Activated CD8-positive, alpha-beta memory T cell treated with anti-CD3 and anti-CD28 coated beads, Interleukin-2, amount 10 ng/mL, durations not matched to agents 7 days and 5 days (primary cell): ENCODE measurements at regions not wholly inside any gene's neighbourhood (a gene's known extent, or its start where the extent isn't known, plus 50 kb on each side); places are given as distances from the start of the nearest gene placed in this dataset.

Experiments used
- ATAC-seq: fragments of 150-1000 bp; cut with Tn5 transposase; one replicate; pipeline ENCODE4 v1.10.0; 2021; ENCODE audit warnings: moderate library complexity
- CTCF ChIA-PET: fragments of 350-600 bp; sonication (Branson Sonifier 250); formaldehyde crosslinking; loops from one replicate; lab custom pipeline; 2021; ENCODE audit warnings: antibody characterized with exemption; lab: Charles Lee
- DNase-seq: peaks from one replicate; pipeline ENCODE4 v3.0.0-alpha.2; 2020
- H3K27ac Mint-ChIP-seq: one replicate; pipeline ENCODE4 v1.8.0; 2021; ENCODE audit warnings: mild to moderate bottlenecking, mixed read lengths
- H3K27me3 Mint-ChIP-seq: one replicate; pipeline ENCODE4 v1.8.0; 2021; ENCODE audit warnings: mixed read lengths
- H3K36me3 Mint-ChIP-seq: one replicate; pipeline ENCODE4 v1.8.0; 2021; ENCODE audit warnings: mild to moderate bottlenecking, mixed read lengths
- H3K4me1 Mint-ChIP-seq: one replicate; pipeline ENCODE4 v1.8.0; 2021; ENCODE audit warnings: mixed read lengths
- H3K4me3 Mint-ChIP-seq: one replicate; pipeline ENCODE4 v1.8.0; 2021; ENCODE audit warnings: mild to moderate bottlenecking, moderate library complexity, mixed read lengths
- H3K9me3 Mint-ChIP-seq: one replicate; pipeline ENCODE4 v1.8.0; 2022; ENCODE audit warnings: low read depth, mixed read lengths

- H3K4me1 Mint-ChIP-seq = no peaks in the 10 kb centered on the region
- no peaks in the 10 kb centered on the region for H3K9me3 Mint-ChIP-seq
- CTCF ChIA-PET = no interaction called here
- no peak overlapping the region for H3K4me3 Mint-ChIP-seq
- no peak overlapping the region for H3K27ac Mint-ChIP-seq
- DNase-seq = no peak
- no peaks in the 10 kb centered on the region for H3K27me3 Mint-ChIP-seq
- no peaks in the 10 kb centered on the region for H3K36me3 Mint-ChIP-seq
- ATAC-seq = no peak
These were observed 394.8 kb downstream of the NR2F1-AS1 start for GRCh38 chr5:93186076-93186682.

DNA sequence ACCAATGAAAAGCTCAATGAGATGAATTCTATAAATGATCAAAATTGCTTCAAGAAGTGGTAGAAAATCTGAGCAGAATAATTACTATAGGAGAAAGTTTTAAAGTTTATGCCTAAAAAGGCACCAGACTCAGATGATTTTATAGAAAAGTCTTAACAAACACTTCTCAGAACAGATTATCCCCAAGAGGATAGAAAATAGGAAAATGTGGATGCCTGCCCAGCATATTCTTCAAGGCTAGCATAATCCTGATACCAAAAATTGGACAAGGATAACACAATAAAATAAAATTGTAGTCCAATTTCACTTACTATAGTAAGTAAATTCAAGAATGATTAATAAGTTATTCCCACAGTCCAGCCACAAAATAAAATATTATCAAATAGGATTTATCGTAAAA, 397.0 kb downstream of the NR2F1-AS1 start:
- CTCF ChIA-PET = no interaction called here
- Mint-ChIP-seq H3K36me3 (no peaks in the 10 kb centered on the region), H3K9me3 (no peaks in the 10 kb centered on the region), H3K27ac (no peak overlapping the region), H3K4me1 (no peaks in the 10 kb centered on the region), H3K27me3 (no peaks in the 10 kb centered on the region), H3K4me3 (no peak overlapping the region)
- ATAC-seq = no peak
- DNase-seq = no peak

DNA sequence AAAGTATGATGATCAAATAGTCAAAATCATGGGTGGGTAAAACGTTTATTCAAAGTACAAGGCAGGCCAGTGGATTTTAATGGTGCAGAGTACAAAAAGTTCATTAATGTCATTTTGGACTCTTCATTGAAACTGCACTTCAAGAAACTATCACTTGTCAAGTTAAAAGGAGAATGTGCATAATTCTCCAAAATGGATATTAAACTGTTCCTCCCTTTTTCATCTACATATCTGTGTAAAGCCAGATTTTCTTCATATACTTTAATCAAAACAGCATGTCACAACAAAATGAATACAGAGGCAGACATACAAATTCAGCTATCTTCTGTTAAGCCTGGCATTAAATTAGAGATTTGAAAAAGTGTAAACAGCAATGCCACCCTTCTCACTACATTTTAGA, 401.6 kb downstream of the NR2F1-AS1 start:
- Mint-ChIP-seq H3K27me3 (no peaks in the 10 kb centered on the region), H3K36me3 (no peaks in the 10 kb centered on the region), H3K4me3 (no peak overlapping the region), H3K27ac (no peak overlapping the region), H3K4me1 (no peaks in the 10 kb centered on the region), H3K9me3 (peaks cover 2% of the 10 kb centered on the region)
- CTCF ChIA-PET = no interaction called here
- no peak for ATAC-seq
- DNase-seq = no peak

- DNase-seq = no peak
- Mint-ChIP-seq H3K27ac (no peak overlapping the region), H3K27me3 (no peaks in the 10 kb centered on the region), H3K4me1 (no peaks in the 10 kb centered on the region), H3K9me3 (peaks cover 4% of the 10 kb centered on the region), H3K4me3 (no peak overlapping the region), H3K36me3 (no peaks in the 10 kb centered on the region)
- CTCF ChIA-PET = no interaction called here
- no peak for ATAC-seq
These were observed 406.1 kb downstream of the NR2F1-AS1 start for GRCh38 chr5:93174930-93175329.

- no peak overlapping the region for H3K4me3 Mint-ChIP-seq
- H3K9me3 Mint-ChIP-seq = no peaks in the 10 kb centered on the region
- no peak for ATAC-seq
- CTCF ChIA-PET = no interaction called here
- no peaks in the 10 kb centered on the region for H3K27me3 Mint-ChIP-seq
- no peaks in the 10 kb centered on the region for H3K4me1 Mint-ChIP-seq
- no peak for DNase-seq
- H3K36me3 Mint-ChIP-seq = no peaks in the 10 kb centered on the region
- no peak overlapping the region for H3K27ac Mint-ChIP-seq
These were observed 415.5 kb downstream of the NR2F1-AS1 start for GRCh38 chr5:93165559-93165958.

GRCh38 chr5:93164690-93165089, 416.3 kb downstream of the NR2F1-AS1 start:
- Mint-ChIP-seq H3K4me3 (no peak overlapping the region), H3K36me3 (no peaks in the 10 kb centered on the region), H3K9me3 (no peaks in the 10 kb centered on the region), H3K4me1 (no peaks in the 10 kb centered on the region), H3K27ac (no peak overlapping the region), H3K27me3 (no peaks in the 10 kb centered on the region)
- CTCF ChIA-PET = no interaction called here
- DNase-seq (no peak), ATAC-seq (no peak)

- Mint-ChIP-seq H3K36me3 (no peaks in the 10 kb centered on the region), H3K27me3 (no peaks in the 10 kb centered on the region), H3K9me3 (no peaks in the 10 kb centered on the region), H3K4me1 (no peaks in the 10 kb centered on the region), H3K27ac (no peak overlapping the region), H3K4me3 (no peak overlapping the region)
- CTCF ChIA-PET = no interaction called here
- no peak for DNase-seq
- ATAC-seq = no peak
These were observed 417.9 kb downstream of the NR2F1-AS1 start for GRCh38 chr5:93163010-93163663.

- no peaks in the 10 kb centered on the region for H3K36me3 Mint-ChIP-seq
- DNase-seq = no peak
- ATAC-seq = no peak
- H3K4me1 Mint-ChIP-seq = no peaks in the 10 kb centered on the region
- H3K4me3 Mint-ChIP-seq = no peak overlapping the region
- CTCF ChIA-PET = no interaction called here
- H3K9me3 Mint-ChIP-seq = no peaks in the 10 kb centered on the region
- H3K27ac Mint-ChIP-seq = no peak overlapping the region
- no peaks in the 10 kb centered on the region for H3K27me3 Mint-ChIP-seq
These were observed 419.1 kb downstream of the NR2F1-AS1 start for GRCh38 chr5:93161661-93162654.

GRCh38 chr5:93158841-93159240, 422.2 kb downstream of the NR2F1-AS1 start:
- Mint-ChIP-seq H3K9me3 (no peaks in the 10 kb centered on the region), H3K27ac (no peak overlapping the region), H3K27me3 (no peaks in the 10 kb centered on the region), H3K4me3 (no peak overlapping the region), H3K36me3 (no peaks in the 10 kb centered on the region), H3K4me1 (no peaks in the 10 kb centered on the region)
- no peak for DNase-seq
- ATAC-seq = no peak
- CTCF ChIA-PET = no interaction called here

- H3K27ac Mint-ChIP-seq = no peak overlapping the region
- CTCF ChIA-PET = no interaction called here
- H3K36me3 Mint-ChIP-seq = no peaks in the 10 kb centered on the region
- no peaks in the 10 kb centered on the region for H3K4me1 Mint-ChIP-seq
- no peaks in the 10 kb centered on the region for H3K9me3 Mint-ChIP-seq
- no peaks in the 10 kb centered on the region for H3K27me3 Mint-ChIP-seq
- ATAC-seq = no peak
- DNase-seq = no peak
- H3K4me3 Mint-ChIP-seq = no peak overlapping the region
These were observed 424.5 kb downstream of the NR2F1-AS1 start for GRCh38 chr5:93156566-93156965.

- CTCF ChIA-PET = no interaction called here
- no peaks in the 10 kb centered on the region for H3K36me3 Mint-ChIP-seq
- no peak for ATAC-seq
These were observed 426.5 kb downstream of the NR2F1-AS1 start for GRCh38 chr5:93154535-93154934.

DNA sequence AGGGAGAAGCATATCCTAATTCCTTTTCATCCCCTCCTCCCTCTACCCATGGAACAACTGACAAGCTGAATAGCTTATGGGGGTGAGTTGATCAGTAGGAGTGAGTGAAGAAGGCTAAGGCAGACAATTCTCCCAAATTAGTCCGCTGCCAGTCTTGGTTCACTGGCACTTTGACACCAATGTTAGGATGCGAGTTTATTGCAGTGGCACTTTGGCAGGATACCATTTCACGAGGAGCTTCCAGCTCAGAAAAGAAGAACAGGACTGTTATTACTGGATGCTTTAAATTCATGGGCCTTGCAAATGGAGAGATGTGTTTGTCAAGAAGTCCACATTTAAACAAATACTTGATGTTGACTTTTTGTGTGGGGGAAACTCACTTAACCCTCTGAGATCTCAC, 427.6 kb downstream of the NR2F1-AS1 start:
- Mint-ChIP-seq H3K27ac (no peak overlapping the region), H3K4me3 (no peak overlapping the region), H3K9me3 (no peaks in the 10 kb centered on the region), H3K27me3 (no peaks in the 10 kb centered on the region), H3K36me3 (no peaks in the 10 kb centered on the region), H3K4me1 (no peaks in the 10 kb centered on the region)
- CTCF ChIA-PET = no interaction called here
- DNase-seq = no peak
- ATAC-seq = no peak

More at GRCh38 chr5:93154535-93154934, 426.5 kb downstream of the NR2F1-AS1 start:
- Mint-ChIP-seq H3K27me3 (no peaks in the 10 kb centered on the region), H3K4me3 (no peak overlapping the region), H3K9me3 (no peaks in the 10 kb centered on the region), H3K27ac (no peak overlapping the region), H3K4me1 (no peaks in the 10 kb centered on the region)
- no peak for DNase-seq

DNA sequence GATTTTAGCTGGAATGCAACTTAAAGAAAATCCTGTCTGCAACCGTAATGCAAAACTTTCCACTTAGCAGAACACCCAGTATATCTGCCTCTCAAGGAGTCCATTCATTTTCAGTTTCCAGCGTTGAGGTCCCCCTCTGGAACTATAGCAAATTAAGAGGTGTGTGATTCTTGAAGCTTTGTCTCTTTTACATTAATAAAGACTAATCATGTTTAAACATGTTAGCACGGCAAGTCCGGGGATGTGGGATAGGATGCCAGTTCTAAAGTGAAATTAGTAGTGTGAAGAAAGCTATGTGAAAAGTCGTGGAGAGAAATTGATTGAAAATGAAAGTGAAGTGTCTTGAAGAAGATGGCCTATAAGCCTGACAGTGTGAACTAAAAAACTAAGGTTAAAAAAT, 429.1 kb downstream of the NR2F1-AS1 start:
- H3K9me3 Mint-ChIP-seq = no peaks in the 10 kb centered on the region
- H3K4me3 Mint-ChIP-seq = no peak overlapping the region
- H3K27me3 Mint-ChIP-seq = no peaks in the 10 kb centered on the region
- CTCF ChIA-PET = no interaction called here
- H3K27ac Mint-ChIP-seq = no peak overlapping the region
- no peaks in the 10 kb centered on the region for H3K36me3 Mint-ChIP-seq
- ATAC-seq (no peak), DNase-seq (no peak)
- H3K4me1 Mint-ChIP-seq = no peaks in the 10 kb centered on the region

DNA sequence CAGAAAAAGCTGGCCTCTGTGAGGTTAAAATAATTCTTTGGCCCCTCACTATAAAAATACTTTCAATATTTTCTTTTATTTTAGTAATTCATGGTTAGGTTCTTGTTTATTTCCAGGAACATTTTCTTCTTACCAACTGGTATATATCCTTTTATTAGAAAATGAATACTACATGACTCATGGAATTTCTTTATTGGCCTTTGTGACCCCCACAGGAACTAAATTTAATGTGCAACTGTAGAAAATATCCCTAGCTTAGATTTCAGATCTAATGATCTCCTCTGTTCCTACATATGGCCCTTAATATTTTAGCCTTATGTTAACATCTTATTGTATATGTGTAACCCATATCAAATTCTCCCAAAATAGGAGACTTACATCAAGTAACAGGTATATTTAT, 429.9 kb downstream of the NR2F1-AS1 start:
- Mint-ChIP-seq H3K27ac (no peak overlapping the region), H3K4me3 (no peak overlapping the region), H3K27me3 (no peaks in the 10 kb centered on the region), H3K36me3 (no peaks in the 10 kb centered on the region), H3K9me3 (no peaks in the 10 kb centered on the region), H3K4me1 (no peaks in the 10 kb centered on the region)
- no peak for ATAC-seq
- DNase-seq = no peak
- CTCF ChIA-PET = no interaction called here
